Keratinocyte (primary cell): ENCODE measurements at regions not wholly inside any gene's neighbourhood (a gene's known extent, or its start where the extent isn't known, plus 50 kb on each side); places are given as distances from the start of the nearest gene placed in this dataset.

Experiments
- CTCF ChIP-seq, 3 experiments: IDR thresholded peaks in 1 of 3; conservative IDR thresholded peaks in 1 of 3; optimal IDR thresholded peaks in 1 of 3; 2 replicates in 2 of 3; 3 replicates in 1 of 3; pipeline versions ENCODE3 to v1.5.1; 2011; ENCODE audit warnings: low read length in 3 of 3, mild to moderate bottlenecking in 3 of 3, moderate library complexity in 2 of 3, control low read depth in 1 of 3, inconsistent platforms in 1 of 3; ENCODE audit not compliant: insufficient read depth in 2 of 3; ENCODE audit errors: extremely low read depth in 1 of 3
- EZH2 ChIP-seq: IDR thresholded peaks from one replicate; pipeline ENCODE4 v1.6.1; 2012; ENCODE audit warnings: inconsistent platforms, mild to moderate bottlenecking, low read length, moderate library complexity

DNA sequence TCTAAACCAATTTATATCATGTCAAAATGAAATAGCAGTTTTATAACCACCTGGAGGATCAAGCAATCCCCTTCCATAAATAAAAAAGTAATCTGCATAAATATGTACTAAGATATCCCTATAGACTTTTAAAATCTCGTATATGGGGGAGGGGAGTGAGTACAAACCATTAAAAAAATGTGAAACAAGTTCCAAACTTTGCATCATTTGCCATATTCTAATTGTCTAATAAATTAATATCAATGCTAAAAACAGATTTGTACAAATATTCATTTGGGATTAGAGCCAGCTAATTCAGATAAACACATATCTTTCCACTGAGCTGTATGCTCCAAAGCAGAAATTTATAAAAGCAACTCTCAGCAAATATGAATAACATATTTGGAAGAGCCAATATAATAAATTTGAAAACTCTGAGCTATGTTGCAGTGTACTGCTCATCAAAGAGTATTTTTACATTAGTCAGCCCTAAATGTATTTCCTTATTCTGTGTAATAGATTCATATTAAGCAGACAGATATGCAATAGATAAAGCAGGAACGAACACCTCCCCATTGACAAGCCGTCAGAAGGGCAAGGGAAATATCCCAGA lies 970.2 kb downstream of the EFNB2 start:
- TF ChIP-seq CTCF (optimal IDR thresholded peaks at IDR 0.05 in 1 of 3, IDR thresholded peaks at IDR 0.05 in 1 of 3, conservative IDR thresholded peaks at IDR 0.05 in 1 of 3; ENCODE audit: extremely low read depth in 1 of 3, insufficient read depth in 2 of 3, low read length in 3 of 3) (no peak), EZH2 (no peak)
